NCI-H1694 (cell line): ENCODE measurements at regions not wholly inside any gene's neighbourhood (a gene's known extent, or its start where the extent isn't known, plus 50 kb on each side); places are given as distances from the start of the nearest gene placed in this dataset.

ENCODE experiments used
- DNase-seq: peaks from one replicate; lab custom pipeline; 2025; lab: John Stamatoyannopoulos, UW

- DNase-seq, result no peak
Measured at GRCh38 chr2:217656316-217656715, 346.5 kb downstream of the TNS1 start.

DNA sequence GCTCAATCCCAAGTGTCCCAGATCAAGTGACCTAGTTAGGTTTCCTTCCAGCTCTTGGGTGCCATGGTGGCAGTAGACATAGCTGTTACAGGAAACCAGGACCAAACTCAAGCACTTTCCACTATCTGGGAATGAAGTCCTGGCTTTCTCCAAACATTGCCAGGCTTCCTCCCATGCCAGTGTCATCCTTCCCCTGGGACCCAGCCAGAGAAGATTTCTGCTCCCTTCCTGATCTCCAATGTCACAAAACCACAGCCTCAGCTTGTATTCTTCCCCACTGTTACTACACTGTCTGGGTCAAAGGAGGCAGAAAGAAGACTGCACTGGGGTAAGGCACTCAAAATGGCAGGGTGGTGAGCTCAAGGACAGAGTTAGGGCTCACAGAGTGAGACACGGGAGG is 347.1 kb downstream of the TNS1 start:
- DNase-seq, result no peak

DNA sequence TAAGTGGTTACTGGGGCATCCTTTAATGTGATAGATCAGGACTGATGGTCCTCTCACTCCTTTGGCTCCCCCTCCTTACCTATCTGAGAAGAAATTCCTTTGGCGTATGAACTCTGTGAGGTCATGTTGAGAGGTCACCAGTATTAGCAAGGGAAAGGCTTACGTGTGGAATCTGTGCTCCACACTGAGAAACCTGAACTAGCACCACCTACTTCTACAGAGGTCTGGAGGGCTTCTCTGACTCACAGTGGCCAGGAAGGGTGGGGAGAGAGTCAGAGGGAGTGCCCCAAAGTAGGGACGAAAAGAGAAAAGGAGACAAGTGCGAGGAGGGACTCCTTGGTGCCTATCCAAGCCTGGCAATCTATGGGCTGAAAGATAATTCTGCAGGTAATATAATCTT is 348.6 kb downstream of the TNS1 start:
- DNase-seq, result no peak

DNA sequence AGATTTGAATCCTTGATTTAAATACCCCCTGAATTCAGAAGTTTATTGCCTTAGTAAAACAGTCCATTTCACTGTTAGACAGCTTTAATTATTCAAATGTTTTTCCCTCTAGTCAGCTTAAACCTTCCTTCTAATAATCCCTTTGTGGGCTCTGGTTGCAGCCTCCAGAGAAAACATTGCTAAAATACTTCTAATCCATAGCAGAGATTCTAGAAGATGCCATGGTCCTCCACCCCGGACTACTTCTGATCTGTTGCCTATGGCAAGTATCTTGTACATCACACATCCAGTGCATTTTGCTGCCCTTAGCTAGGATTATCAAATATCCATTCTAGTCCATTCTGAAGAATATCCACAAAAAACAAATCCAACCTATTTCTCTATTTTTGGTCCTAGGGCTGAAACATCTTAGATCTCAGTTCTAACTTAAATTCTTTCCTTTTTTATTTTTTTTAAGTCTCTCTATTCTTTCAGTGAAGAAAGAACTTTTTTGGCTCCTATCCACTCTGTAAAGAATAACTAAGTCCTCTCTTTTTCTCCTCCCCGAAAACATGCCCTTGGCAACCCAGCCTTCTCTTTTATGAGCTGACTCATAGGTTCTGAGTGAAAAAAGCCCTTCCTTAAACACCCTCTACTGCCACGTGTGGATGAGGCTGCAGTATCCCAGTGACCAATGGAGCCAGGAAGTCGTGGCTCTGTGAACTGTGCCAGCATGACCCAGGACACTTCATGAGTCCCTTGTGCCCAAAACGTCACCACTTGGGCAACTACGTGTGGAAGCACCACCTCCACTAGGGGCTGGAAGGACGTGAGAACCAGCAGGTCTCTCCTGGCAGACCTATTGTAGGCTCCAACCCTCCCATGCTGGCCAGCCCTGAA is 349.8 kb downstream of the TNS1 start:
- no peak for DNase-seq

DNA sequence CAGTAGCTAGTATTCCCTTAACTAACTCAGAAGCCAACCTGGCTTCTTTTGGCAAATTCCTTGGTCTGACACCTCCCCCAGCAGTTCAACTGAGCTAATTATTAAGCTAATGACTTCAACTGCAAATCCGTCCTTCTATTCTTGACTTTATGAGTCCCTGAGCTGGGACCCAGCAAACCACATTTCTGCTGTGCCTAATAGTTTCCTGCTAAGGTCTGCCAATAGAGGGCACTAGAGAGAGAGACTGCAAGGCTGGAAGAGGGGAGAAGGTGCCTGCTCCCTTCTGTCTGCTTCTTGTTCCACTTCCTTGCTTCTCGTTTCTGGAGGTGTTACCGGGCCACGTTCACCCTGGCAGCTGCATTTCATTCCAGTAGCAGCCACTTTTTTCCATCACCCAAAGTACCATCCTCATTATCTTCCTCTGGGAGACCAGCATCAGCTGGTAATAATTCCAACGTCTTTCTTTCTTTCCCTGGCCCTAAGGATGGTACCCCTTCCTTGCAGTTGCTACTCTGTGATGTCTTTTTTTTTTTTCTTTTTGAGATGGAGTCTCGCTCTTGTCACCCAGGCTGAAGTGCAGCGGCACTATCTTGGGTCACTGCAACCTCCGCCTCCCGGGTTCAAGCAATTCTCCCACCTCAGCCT is 352.0 kb downstream of the TNS1 start:
- DNase-seq, result peak; percentile 61

GRCh38 chr2:217650229-217650628 is 352.6 kb downstream of the TNS1 start:
- DNase-seq, result no peak

DNA sequence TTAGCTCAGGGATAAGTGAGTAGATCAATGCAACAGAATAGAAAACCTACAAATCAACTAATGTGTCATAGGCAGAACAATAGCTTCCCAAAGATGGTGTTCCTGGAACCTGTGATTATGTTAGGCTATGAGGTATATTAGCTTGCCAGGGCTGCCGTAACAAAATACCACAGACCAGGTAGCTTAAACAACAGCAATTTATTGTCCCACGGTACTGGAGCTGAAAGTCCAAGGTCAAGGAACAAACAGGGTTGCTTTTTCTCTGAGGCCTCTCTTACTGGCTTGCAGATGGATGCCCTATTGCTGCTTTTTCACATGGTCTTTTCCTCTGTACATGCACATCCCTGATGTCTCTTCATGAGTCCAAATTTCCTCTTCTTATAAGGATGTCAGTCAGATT is 354.9 kb downstream of the TNS1 start:
- no peak for DNase-seq

DNA sequence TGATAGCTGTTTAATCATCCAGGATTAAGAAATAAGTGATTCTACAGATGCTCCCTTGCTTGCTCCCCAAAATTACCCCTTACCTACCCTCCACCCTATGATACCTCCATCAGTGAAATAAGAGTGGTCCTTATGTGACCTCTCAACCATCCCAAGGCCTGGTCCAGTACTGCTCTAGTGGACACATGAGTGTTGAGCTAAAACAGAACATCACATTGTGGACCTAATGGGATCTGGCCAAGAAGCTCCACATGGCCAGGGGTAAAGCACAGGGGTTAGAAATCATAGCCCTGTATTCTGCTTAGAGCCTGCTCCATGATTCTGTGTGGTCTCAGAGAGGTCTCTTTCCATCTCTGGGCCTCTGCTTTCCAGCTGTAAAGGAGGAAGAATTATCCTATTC is 355.6 kb downstream of the TNS1 start:
- no peak for DNase-seq

GRCh38 chr2:217645896-217646295 is 356.9 kb downstream of the TNS1 start:
- DNase-seq, result no peak

DNA sequence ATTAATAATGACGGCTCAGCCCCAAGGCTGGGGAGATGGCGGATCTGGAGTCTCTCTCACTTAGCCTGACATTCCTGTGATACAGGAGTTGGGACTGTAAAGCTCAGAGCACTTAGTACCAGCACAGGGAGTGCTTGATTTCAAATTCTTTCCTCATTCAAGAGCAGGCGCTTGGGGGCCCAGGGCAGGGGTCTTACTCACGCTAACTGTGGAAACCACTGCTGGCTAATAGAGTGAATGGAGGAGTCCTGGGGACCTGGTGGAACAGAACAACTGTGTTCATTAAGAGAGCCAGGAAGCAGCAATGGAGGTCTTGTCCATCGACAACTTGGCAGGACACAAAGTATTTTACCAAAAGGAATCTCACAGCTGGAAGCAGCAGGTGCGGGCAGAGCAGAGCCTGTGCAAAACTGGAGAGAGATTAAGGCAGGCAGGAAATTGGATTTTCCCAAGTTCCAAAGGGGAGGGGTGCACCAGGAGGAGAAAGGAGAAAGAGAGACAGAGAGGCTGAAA is 358.9 kb downstream of the TNS1 start:
- DNase-seq, result no peak

DNA sequence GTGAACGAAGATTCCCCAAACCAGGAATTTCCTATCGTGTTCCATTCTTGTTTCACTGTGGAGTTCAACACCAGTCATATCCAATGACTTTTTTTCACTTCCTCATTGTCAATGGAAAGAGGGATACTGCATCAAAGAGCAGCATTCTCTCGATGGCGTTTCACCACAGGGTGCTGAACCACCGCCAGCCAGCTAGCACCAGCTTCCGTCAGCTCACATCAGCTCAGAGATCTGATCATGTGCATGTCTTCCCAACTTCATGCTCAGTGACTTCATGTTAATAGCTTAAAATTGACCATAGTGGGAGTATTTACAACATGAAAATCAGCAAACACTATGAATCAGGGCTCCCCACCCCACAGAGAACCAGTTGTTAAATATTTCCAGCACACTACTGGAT is 359.9 kb downstream of the TNS1 start:
- no peak for DNase-seq

- DNase-seq, result no peak
Measured at GRCh38 chr2:217641960-217642359, 360.8 kb downstream of the TNS1 start.

- DNase-seq, result no peak
Measured at GRCh38 chr2:217639481-217639880, 363.3 kb downstream of the TNS1 start.

GRCh38 chr2:217638533-217638932 is 364.3 kb downstream of the TNS1 start:
- no peak for DNase-seq

- no peak for DNase-seq
Measured at GRCh38 chr2:217638031-217638430, 364.8 kb downstream of the TNS1 start.

GRCh38 chr2:217636991-217637561 is 365.7 kb downstream of the TNS1 start:
- DNase-seq, result no peak

- DNase-seq, result no peak
Measured at GRCh38 chr2:217636578-217636977, 366.2 kb downstream of the TNS1 start.

GRCh38 chr2:217634871-217635270 is 367.9 kb downstream of the TNS1 start:
- DNase-seq, result no peak

DNA sequence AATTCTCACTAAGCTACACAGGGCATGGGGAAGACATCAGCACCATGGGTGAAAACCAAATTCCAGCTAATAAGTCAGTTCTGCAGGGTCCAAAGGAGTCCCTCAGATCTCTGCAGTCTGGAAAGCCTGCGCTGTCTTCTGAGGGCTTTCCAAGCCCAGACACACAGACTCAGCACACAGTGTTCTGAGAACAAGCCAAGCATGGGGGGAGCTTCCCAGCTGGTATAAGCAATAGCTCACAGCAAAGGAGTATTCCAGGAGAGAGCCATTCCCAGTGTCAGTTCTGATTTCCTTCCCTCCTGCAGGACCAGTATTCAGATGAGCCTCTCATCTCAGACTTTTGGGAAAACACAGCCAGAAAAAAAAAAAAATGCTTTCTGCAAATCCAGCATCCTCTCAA is 370.8 kb downstream of the TNS1 start:
- no peak for DNase-seq

DNA sequence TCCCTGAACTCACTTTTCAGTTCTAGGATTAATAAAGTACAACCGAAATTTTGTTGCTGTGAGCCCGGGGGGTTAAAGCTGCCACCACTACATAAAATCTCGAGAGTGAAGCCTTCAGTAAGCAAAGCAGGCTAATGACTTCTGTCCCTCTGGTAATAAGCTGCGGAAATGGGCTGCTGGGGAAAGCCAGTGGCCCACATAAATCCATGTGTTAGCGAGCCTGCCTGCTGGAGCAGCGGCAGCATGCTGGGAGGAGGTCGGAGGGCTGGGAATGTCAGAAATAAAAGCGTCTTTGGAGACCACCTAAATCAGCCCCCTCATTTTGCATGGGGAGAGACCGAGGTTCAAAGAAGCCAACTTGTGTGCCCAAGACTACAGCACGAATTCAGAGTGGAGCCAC is 371.7 kb downstream of the TNS1 start:
- no peak for DNase-seq

DNA sequence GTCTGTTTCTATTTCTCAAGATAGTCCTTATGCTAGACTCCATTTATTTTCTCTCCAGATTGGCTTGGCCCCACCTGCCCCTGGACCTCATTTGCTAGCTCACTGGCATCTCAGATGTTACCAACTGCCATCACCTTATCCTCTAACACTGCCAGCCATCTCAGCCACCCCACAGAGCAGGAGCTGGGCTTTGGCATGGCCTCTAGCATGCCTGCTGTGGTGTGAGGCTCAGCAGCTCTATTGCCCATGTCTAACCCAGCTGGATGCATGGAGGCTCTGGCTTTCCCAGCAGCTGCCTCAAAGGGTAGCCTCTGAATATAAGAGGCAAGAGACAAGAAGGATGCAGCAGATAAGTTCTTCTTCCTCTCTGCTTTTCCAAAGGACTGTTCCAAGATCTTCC is 373.4 kb downstream of the TNS1 start:
- no peak for DNase-seq

GRCh38 chr2:217628061-217628460 is 374.7 kb downstream of the TNS1 start:
- no peak for DNase-seq

GRCh38 chr2:217626926-217627325 is 375.9 kb downstream of the TNS1 start:
- no peak for DNase-seq
